ENCODE measurements at regions not wholly inside any gene's neighbourhood (a gene's known extent, or its start where the extent isn't known, plus 50 kb on each side); places are given as distances from the start of the nearest gene placed in this dataset.

DNA sequence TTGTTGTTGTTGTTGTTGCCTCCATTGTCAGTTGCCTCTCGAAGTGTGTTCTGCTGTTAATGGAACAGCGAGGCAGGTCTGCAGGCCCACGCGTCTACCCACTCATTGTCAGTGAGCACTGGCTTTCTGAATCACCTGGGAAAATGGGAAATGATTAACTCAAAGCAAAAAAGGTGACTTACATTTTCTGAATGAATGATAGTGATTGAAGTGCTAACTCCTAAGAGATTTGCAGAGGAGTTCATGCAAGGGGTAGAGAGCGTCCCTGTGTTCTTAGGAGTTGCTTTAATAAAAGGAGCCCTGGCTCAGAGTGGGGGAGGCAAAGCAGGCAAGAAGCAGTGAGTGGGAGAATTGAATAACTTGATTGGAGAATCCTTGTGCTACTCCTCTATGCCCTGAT lies 177.6 kb downstream of the CAND1 start:
- no peak for TF ChIP-seq POLR2A (IDR thresholded peaks at IDR 0.05; ENCODE audit: low read length)
- TF ChIP-seq GATA1 (IDR thresholded peaks at IDR 0.05; ENCODE audit: low read depth, low read length) = no peak

All from erythroblast (primary cell).